Caco-2 (cell line): ENCODE measurements at regions not wholly inside any gene's neighbourhood (a gene's known extent, or its start where the extent isn't known, plus 50 kb on each side); places are given as distances from the start of the nearest gene placed in this dataset.

Experiments used
- BruUV-seq: library from RNA; stranded (reverse); fragments of 400-500 nt; replicated peaks from 2 replicates; lab custom pipeline; 2021; lab: Mats Ljungman, UMichigan
- CTCF ChIA-PET: fragments of 300-600 bp; sonication (Branson Sonifier 250); formaldehyde crosslinking; loops from one replicate; lab custom pipeline; 2022; ENCODE audit warnings: antibody characterized with exemption; lab: Charles Lee
- POLR2A ChIA-PET: fragments of 300-600 bp; sonication (Branson Sonifier 250); formaldehyde crosslinking; loops from one replicate; lab custom pipeline; 2022; ENCODE audit warnings: antibody characterized with exemption; lab: Charles Lee
- DNase-seq, 2 experiments: peaks; one replicate each; pipeline versions ENCODE4 v3.0.0 to v3.0.0-alpha.2; 2020 to 2022
- H3K27me3 ChIP-seq: replicated peaks from 2 replicates; pipeline ENCODE4 v1.6.0; 2011; ENCODE audit warnings: low read length; ENCODE audit not compliant: control insufficient read depth, insufficient read depth
- H3K36me3 ChIP-seq: 2 replicates; pipeline ENCODE4 v1.5.1; 2011; ENCODE audit warnings: low read length; ENCODE audit not compliant: control insufficient read depth, insufficient read depth
- H3K4me1 ChIP-seq: fragments of 250-450 bp; sonication (Bioruptor Pico); 2 replicates; pipeline ENCODE4 v1.5.1; 2020; ENCODE audit warnings: mild to moderate bottlenecking
- H3K4me3 ChIP-seq: 2 replicates; pipeline ENCODE4 v1.5.1; 2011; ENCODE audit warnings: low read depth, mild to moderate bottlenecking, control low read depth, low read length
- H3K9me3 ChIP-seq: fragments of 250-450 bp; sonication (Bioruptor Pico); 2 replicates; pipeline ENCODE4 v1.5.1; 2020; ENCODE audit warnings: mild to moderate bottlenecking, moderate library complexity
- H3K27ac Mint-ChIP-seq: one replicate; pipeline ENCODE4 v1.8.0; 2022; ENCODE audit warnings: mixed read lengths; ENCODE audit not compliant: unreplicated experiment
- H3K27me3 Mint-ChIP-seq: one replicate; pipeline ENCODE4 v1.8.0; 2022; ENCODE audit warnings: mixed read lengths; ENCODE audit not compliant: insufficient read depth, unreplicated experiment
- H3K36me3 Mint-ChIP-seq: one replicate; pipeline ENCODE4 v1.8.0; 2022; ENCODE audit warnings: mild to moderate bottlenecking, mixed read lengths; ENCODE audit not compliant: insufficient read depth, unreplicated experiment
- H3K4me1 Mint-ChIP-seq: one replicate; pipeline ENCODE4 v1.8.0; 2022; ENCODE audit warnings: low read depth, mixed read lengths; ENCODE audit not compliant: unreplicated experiment
- H3K4me3 Mint-ChIP-seq: one replicate; pipeline ENCODE4 v1.8.0; 2022; ENCODE audit warnings: mild to moderate bottlenecking, moderate library complexity, mixed read lengths; ENCODE audit not compliant: unreplicated experiment
- H3K9me3 Mint-ChIP-seq: one replicate; pipeline ENCODE4 v1.8.0; 2022; ENCODE audit warnings: mixed read lengths; ENCODE audit not compliant: unreplicated experiment
- intact Hi-C: fragments of 100-400 bp; cut with micrococcal nuclease; formaldehyde crosslinking; loops from one replicate; pipeline ENCODE4 v1.10.0; 2022; ENCODE audit not compliant: unreplicated experiment
- TF ChIP-seq, protein P1 (sequence below), 2 experiments: fragments of 200-600 bp in 1 of 2; IDR thresholded peaks; 1 replicate in 1 of 2; 2 replicates in 1 of 2; pipeline versions ENCODE4 v1.5.1 to v1.8.0; 2011 to 2022; ENCODE audit warnings: antibody characterized with exemption in 1 of 2, control low read depth in 1 of 2, inconsistent platforms in 1 of 2, low read depth in 1 of 2, low read length in 1 of 2, mild to moderate bottlenecking in 1 of 2, moderate library complexity in 1 of 2; ENCODE audit not compliant: insufficient read depth in 1 of 2, severe bottlenecking in 1 of 2, unreplicated experiment in 1 of 2

DNA sequence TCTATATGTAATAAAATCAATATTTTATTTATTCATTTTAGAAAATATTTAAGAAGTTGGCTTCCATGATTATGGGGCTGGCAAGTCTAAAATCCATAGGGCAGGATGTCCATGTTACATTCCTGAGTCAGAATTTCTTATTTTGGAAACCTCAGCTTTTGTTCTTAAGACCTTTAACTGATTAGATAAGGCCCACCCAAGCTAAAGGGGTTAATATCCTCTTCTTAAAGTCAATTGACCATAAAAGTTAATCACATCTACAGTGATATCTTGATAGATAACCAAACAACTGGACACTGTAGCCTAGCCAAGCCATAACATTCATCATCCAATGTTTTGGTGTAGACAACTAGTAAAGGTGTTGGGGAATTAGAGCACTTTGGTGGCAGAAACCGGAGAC is 1035.4 kb upstream of the ZEB2 start:
- CTCF ChIA-PET: no interaction called here

DNA sequence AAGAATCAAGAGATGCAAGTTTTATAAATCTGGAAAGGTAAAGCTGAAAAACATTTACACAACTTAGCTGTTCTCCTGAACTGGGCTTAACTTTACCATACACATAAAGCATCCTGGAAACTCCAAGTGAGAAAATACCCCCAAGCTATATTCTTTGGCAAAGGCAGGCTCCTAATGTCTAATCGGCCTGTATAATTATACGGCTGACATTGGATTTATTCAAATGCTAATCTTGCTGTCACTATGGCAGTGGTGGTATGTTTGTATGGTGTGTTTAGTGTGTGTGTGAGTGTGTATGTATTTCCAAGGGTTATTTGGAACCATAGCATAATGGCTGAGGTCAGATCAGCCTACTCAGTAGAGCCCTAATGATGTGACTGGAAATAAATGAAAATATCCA is 1031.8 kb upstream of the ZEB2 start:
- BruUV-seq: no TSS peak
- TF ChIP-seq, protein P1, sequence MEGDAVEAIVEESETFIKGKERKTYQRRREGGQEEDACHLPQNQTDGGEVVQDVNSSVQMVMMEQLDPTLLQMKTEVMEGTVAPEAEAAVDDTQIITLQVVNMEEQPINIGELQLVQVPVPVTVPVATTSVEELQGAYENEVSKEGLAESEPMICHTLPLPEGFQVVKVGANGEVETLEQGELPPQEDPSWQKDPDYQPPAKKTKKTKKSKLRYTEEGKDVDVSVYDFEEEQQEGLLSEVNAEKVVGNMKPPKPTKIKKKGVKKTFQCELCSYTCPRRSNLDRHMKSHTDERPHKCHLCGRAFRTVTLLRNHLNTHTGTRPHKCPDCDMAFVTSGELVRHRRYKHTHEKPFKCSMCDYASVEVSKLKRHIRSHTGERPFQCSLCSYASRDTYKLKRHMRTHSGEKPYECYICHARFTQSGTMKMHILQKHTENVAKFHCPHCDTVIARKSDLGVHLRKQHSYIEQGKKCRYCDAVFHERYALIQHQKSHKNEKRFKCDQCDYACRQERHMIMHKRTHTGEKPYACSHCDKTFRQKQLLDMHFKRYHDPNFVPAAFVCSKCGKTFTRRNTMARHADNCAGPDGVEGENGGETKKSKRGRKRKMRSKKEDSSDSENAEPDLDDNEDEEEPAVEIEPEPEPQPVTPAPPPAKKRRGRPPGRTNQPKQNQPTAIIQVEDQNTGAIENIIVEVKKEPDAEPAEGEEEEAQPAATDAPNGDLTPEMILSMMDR (IDR thresholded peaks at IDR 0.05; ENCODE audit: insufficient read depth in 1 of 2, low read depth in 1 of 2, low read length in 1 of 2, severe bottlenecking in 1 of 2, unreplicated experiment in 1 of 2): no peak
- no peak overlapping the region for H3K4me3 Mint-ChIP-seq
- H3K9me3 ChIP-seq: no peaks in the 10 kb centered on the region
- CTCF ChIA-PET: interaction anchor here (0.6 kb wide), 1 partner anchor 12 kb away, joined by 3 read pairs; no protein-coding TSS in a partner anchor
- DNase-seq: no peak
- H3K4me3 ChIP-seq: no peak overlapping the region
- no peaks in the 10 kb centered on the region for H3K27me3 Mint-ChIP-seq
- no peaks in the 10 kb centered on the region for H3K36me3 ChIP-seq
- POLR2A ChIA-PET: no interaction called here
- no peaks in the 10 kb centered on the region for H3K9me3 Mint-ChIP-seq
- intact Hi-C loops: no loop called here
- no peaks in the 10 kb centered on the region for H3K36me3 Mint-ChIP-seq
- no peaks in the 10 kb centered on the region for H3K4me1 ChIP-seq
- H3K4me1 Mint-ChIP-seq: no peaks in the 10 kb centered on the region
- no peak overlapping the region for H3K27ac Mint-ChIP-seq
- H3K27me3 ChIP-seq: no peaks in the 10 kb centered on the region

More for the DNA sequence above, 1035.4 kb upstream of the ZEB2 start:
- Mint-ChIP-seq H3K27me3 (peaks cover 3% of the 10 kb centered on the region), H3K9me3 (no peaks in the 10 kb centered on the region), H3K27ac (no peak overlapping the region), H3K4me1 (no peaks in the 10 kb centered on the region), H3K36me3 (no peaks in the 10 kb centered on the region), H3K4me3 (no peak overlapping the region)
- POLR2A ChIA-PET: no interaction called here
- Histone ChIP-seq H3K4me3 (no peak overlapping the region), H3K4me1 (no peaks in the 10 kb centered on the region), H3K27me3 (no peaks in the 10 kb centered on the region), H3K36me3 (no peaks in the 10 kb centered on the region), H3K9me3 (no peaks in the 10 kb centered on the region)
- intact Hi-C loops: no loop called here
- TF ChIP-seq, protein P1 (IDR thresholded peaks at IDR 0.05; ENCODE audit: insufficient read depth in 1 of 2, low read depth in 1 of 2, low read length in 1 of 2, severe bottlenecking in 1 of 2, unreplicated experiment in 1 of 2): no peak
- no TSS peak for BruUV-seq
- no peak for DNase-seq

DNA sequence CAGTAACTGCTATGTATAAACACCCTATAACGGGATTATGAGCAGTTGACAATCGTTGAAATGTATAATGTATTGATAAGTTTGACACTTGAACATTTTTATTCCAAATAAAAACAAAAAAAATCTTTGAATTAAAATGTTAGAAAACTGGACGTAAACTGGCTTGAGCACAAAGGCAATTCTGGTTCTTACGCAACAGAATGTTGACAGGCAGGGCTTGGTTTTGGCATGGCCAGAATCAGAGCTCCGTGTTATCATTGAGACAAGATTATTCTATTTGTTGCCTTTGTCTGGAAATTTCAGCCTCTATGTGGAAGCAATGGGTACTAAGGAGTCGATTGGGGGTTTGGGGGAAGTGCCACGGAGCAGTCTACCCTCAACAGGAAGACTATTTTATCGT is 1028.6 kb upstream of the ZEB2 start:
- H3K9me3 ChIP-seq: no peaks in the 10 kb centered on the region
- no peak overlapping the region for H3K27ac Mint-ChIP-seq
- no peaks in the 10 kb centered on the region for H3K9me3 Mint-ChIP-seq
- intact Hi-C loops: no loop called here
- BruUV-seq: no TSS peak
- no peak overlapping the region for H3K4me3 Mint-ChIP-seq
- no peaks in the 10 kb centered on the region for H3K4me1 Mint-ChIP-seq
- DNase-seq: no peak
- no peaks in the 10 kb centered on the region for H3K4me1 ChIP-seq
- no peaks in the 10 kb centered on the region for H3K36me3 Mint-ChIP-seq
- no peaks in the 10 kb centered on the region for H3K27me3 Mint-ChIP-seq
- H3K27me3 ChIP-seq: no peaks in the 10 kb centered on the region
- CTCF ChIA-PET: no interaction called here
- TF ChIP-seq, protein P1 (IDR thresholded peaks at IDR 0.05; ENCODE audit: insufficient read depth in 1 of 2, low read depth in 1 of 2, low read length in 1 of 2, severe bottlenecking in 1 of 2, unreplicated experiment in 1 of 2): no peak
- no peak overlapping the region for H3K4me3 ChIP-seq
- H3K36me3 ChIP-seq: no peaks in the 10 kb centered on the region
- POLR2A ChIA-PET: no interaction called here
